HL-60 (cell line): ENCODE measurements at regions not wholly inside any gene's neighbourhood (a gene's known extent, or its start where the extent isn't known, plus 50 kb on each side); places are given as distances from the start of the nearest gene placed in this dataset.

Experiments
- GABPA ChIP-seq: IDR thresholded peaks from 2 replicates; pipeline ENCODE4 v1.6.1; 2012; ENCODE audit warnings: low read depth
- POLR2AphosphoS5 ChIP-seq: IDR thresholded peaks from 2 replicates; pipeline ENCODE4 v1.6.1; 2012; ENCODE audit warnings: low read depth
- REST ChIP-seq: IDR thresholded peaks from 2 replicates; pipeline ENCODE4 v1.6.1; 2012; ENCODE audit warnings: low read depth; ENCODE audit not compliant: insufficient replicate concordance
- SPI1 ChIP-seq: IDR thresholded peaks from 2 replicates; pipeline ENCODE4 v1.6.1; 2012; ENCODE audit warnings: low read depth, mild to moderate bottlenecking, borderline replicate concordance
- TF ChIP-seq, protein P1 (sequence below): IDR thresholded peaks from one replicate; pipeline ENCODE4 v1.5.1; 2011; ENCODE audit warnings: low read length, control low read depth, inconsistent platforms; ENCODE audit not compliant: insufficient read depth

DNA sequence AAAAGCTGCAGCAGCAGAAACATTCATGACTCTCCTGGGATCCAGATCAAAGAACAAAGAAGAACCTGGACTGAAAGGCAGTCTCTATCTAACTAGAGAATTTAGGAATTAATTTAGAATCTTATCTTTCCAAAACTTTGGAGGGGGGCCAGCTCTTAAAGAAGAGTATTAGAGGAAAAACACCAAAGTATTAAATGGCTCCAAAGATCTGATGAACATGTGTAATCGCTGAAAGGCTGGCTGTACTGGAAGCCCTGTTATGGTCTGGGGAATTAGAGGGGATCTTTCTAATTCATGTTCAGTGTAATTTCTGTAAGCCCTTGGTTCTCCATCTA, 316.8 kb downstream of the CWC27 start:
- TF ChIP-seq, protein P1, sequence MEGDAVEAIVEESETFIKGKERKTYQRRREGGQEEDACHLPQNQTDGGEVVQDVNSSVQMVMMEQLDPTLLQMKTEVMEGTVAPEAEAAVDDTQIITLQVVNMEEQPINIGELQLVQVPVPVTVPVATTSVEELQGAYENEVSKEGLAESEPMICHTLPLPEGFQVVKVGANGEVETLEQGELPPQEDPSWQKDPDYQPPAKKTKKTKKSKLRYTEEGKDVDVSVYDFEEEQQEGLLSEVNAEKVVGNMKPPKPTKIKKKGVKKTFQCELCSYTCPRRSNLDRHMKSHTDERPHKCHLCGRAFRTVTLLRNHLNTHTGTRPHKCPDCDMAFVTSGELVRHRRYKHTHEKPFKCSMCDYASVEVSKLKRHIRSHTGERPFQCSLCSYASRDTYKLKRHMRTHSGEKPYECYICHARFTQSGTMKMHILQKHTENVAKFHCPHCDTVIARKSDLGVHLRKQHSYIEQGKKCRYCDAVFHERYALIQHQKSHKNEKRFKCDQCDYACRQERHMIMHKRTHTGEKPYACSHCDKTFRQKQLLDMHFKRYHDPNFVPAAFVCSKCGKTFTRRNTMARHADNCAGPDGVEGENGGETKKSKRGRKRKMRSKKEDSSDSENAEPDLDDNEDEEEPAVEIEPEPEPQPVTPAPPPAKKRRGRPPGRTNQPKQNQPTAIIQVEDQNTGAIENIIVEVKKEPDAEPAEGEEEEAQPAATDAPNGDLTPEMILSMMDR: no peak
- no peak for TF ChIP-seq REST
- no peak for TF ChIP-seq SPI1
- TF ChIP-seq POLR2AphosphoS5: no peak
- no peak for TF ChIP-seq GABPA
